Esophagus (tissue), 2 donors: ENCODE measurements at regions not wholly inside any gene's neighbourhood (a gene's known extent, or its start where the extent isn't known, plus 50 kb on each side); places are given as distances from the start of the nearest gene placed in this dataset.
"Not testable (repeated sequence)": the region's sequence is repeated elsewhere in the genome, so short reads cannot be mapped to it uniquely, and the experiment has no call there.

Experiments
- H3K27ac ChIP-seq, 2 donors: one replicate each; pipeline ENCODE4 v1.5.1; 2013; ENCODE audit warnings: low read depth in 2 of 2, mild to moderate bottlenecking in 2 of 2, inconsistent platforms in 1 of 2, low read length in 1 of 2, moderate library complexity in 1 of 2
- H3K27me3 ChIP-seq, 2 donors: one replicate each; pipeline ENCODE4 v1.6.1; 2013; ENCODE audit warnings: low read length in 2 of 2, control low read depth in 1 of 2, mild to moderate bottlenecking in 1 of 2; ENCODE audit not compliant: insufficient read depth in 2 of 2, control insufficient read depth in 1 of 2
- H3K36me3 ChIP-seq, 2 donors: one replicate each; pipeline ENCODE4 v1.6.1; 2013; ENCODE audit warnings: low read length in 1 of 2; ENCODE audit not compliant: control insufficient read depth in 2 of 2, insufficient read depth in 2 of 2
- H3K4me1 ChIP-seq, 2 donors: one replicate each; pipeline ENCODE4 v1.6.1; 2013; ENCODE audit warnings: low read length in 1 of 2; ENCODE audit not compliant: control insufficient read depth in 2 of 2, insufficient read depth in 2 of 2
- H3K4me3 ChIP-seq, 2 donors: one replicate each; pipeline ENCODE4 v1.5.1; 2013; ENCODE audit warnings: low read length in 2 of 2, mild to moderate bottlenecking in 2 of 2, low read depth in 1 of 2, moderate library complexity in 1 of 2
- H3K9me3 ChIP-seq, 2 donors: one replicate each; pipeline ENCODE4 v1.6.1; 2013; ENCODE audit warnings: mild to moderate bottlenecking in 2 of 2, low read depth in 1 of 2, low read length in 1 of 2, moderate library complexity in 1 of 2; ENCODE audit not compliant: control insufficient read depth in 2 of 2, insufficient read depth in 1 of 2
- WGBS, 2 donors: extraction: QIAGEN DNeasy Blood & Tissue Kit; methylation state at CpG; one replicate each; pipeline ENCODE4 v1.1.7; 2013; 5-methylcytosine and 5-hydroxymethylcytosine counted together
- donor health status: healthy with polysubstance abuse.
- donor health status: Bipolar disorder and iron deficiency.

DNA sequence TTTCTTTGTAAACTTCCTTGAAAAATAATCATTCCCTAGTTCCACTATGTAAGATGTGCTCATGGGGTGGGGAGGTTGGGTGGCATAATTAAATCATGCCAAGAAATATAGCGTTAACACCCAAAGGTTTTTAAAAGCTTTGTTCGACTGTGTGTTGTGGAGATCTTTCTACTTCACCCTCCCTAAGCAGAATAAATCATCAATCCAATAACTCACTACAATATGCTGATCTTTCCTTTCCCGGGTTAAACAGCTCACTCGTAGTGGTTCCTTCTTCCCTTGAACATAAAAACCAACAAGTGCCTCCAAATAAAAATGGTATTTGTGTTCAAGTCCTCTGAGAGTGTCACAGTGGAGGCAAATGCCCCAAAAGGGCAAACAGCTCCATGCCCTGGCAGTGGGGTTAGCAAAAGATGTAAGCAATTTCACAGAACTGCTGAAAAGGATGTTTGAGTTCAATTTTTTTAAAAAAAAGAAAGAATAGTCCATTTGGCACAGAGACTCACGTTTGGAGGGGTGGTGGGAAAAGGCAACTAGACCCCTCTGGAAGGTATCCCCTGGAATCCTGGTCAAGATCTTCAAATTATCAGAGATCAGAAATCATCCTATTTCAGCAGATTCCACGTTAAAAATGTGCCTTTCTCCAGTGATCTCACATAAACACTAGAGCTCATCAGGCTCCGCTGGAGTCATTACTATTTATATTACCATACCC is 99.1 kb downstream of the TFAP2A start:
- Histone ChIP-seq H3K27ac (peak overlapping the region; percentile 25 to 40), H3K4me3 (no peak overlapping the region), H3K27me3 (no peaks in the 10 kb centered on the region), H3K4me1 (peaks cover 0 to 6% of the 10 kb centered on the region in 2 donors), H3K36me3 (no peaks in the 10 kb centered on the region), H3K9me3 (peaks cover 1 to 3% of the 10 kb centered on the region in 2 donors)
- WGBS, 2 donors: 11 to 31% methylated on average over 7 of the region's 7 CpGs

DNA sequence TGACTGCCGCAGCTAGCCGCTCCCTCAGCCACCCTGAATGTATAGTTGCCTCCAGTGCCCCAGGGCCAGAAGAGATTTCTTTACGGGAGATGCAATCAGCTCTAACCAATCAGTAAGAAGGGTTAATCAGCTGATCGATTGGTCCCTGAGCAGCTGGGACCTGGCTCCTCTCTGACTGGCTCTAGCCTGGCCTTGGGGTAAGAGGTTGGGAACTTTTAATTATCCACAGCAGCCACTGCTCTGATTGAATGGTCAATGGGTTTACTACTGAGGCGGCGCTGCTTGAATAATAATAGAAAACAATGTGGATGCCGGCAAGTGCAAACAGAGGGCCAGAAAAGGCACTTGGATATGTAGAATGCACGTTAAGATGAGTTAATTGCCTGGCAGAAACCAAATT is 99.8 kb downstream of the TFAP2A start:
- H3K36me3 ChIP-seq: no peaks in the 10 kb centered on the region
- H3K9me3 ChIP-seq: peaks cover 1 to 3% of the 10 kb centered on the region in 2 donors
- peaks cover 0 to 6% of the 10 kb centered on the region in 2 donors for H3K4me1 ChIP-seq
- peak overlapping the region in 1 of 2 donors; percentile 10 for H3K27ac ChIP-seq
- no peaks in the 10 kb centered on the region for H3K27me3 ChIP-seq
- 51 to 54% methylated on average over 8 of the region's 8 CpGs for WGBS, 2 donors
- no peak overlapping the region for H3K4me3 ChIP-seq

DNA sequence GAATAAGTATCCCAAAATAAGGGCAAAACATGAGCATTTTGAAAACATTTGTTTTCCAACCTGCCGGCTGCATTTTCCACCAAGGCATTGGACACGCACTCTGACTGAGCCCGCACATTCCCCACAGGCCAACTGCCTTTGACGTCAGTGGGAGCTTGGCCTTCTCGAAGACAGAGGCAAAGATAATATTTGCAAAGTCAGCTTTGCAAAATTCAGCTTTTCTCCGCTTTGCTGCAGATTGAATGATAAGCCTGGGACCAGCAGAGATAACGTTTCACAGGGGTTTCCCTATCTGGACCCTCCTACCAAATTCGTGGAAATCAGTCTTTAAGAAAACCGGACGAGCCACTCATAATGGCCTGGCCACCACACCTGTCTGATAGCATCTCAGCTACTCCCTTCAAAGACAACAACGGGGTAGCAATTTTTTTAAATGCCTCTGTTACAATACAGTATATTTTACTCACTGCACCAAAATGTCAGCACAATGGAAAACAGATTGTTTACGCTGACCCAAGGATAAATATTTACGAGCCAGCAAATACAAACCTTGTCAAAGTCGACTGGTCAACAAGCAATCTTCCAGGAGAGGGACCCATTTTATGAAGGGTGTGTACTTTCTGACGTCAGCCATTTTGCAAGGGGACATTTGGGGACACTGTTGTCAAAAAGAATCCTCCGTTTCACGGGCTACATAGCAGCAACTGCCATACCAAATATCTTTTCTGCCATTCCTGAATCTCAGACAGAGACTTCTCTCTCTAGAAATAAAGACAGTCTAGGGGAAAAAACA is 100.5 kb downstream of the TFAP2A start:
- no peak overlapping the region for H3K4me3 ChIP-seq
- H3K27me3 ChIP-seq: no peaks in the 10 kb centered on the region
- H3K27ac ChIP-seq: no peak overlapping the region
- H3K4me1 ChIP-seq: peaks cover 0 to 6% of the 10 kb centered on the region in 2 donors
- peaks cover under 1 to 1% of the 10 kb centered on the region in 2 donors for H3K9me3 ChIP-seq
- H3K36me3 ChIP-seq: no peaks in the 10 kb centered on the region
- WGBS, 2 donors: 65 to 84% methylated on average over 17 of the region's 17 CpGs

DNA sequence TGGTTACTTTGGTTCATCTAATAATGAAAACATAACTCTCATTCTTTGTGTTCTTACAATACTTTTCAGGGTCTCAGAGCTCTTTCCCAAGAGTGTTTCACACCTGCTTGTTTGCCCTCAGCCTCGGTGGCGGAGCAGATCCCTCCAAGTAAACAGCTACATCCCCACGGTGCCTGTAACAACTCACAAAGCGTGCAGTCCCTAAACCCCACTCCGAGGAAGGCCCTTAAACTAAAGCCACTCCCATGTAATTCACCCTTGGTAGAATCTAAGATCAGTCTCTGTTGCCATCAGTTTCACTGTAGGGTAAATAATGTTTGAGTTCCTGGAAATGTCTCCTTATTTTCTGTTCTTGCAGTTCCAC is 101.1 kb downstream of the TFAP2A start:
- H3K27ac ChIP-seq: no peak overlapping the region
- WGBS, 2 donors: 66 to 85% methylated on average over 5 of the region's 5 CpGs
- H3K4me3 ChIP-seq: no peak overlapping the region

DNA sequence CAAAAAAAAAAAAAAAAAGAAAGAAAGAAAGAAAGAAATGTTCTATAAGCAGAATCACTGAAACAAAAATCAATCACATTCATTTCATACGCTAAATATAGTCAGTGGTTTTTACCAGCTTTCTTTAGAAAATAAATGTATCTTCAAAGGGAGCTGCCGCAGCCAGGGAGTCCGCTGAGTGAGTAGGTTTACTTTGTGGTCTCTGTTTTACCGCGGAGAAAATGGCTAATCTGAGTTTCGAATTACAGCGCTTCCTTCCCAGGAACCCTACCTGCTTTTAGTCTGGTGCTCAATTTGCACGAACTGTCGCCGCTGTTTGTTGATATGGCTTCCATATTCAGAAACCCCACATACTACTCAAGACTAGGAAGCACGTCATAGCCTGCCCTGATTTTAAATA is 102.4 kb downstream of the TFAP2A start:
- H3K4me1 ChIP-seq: peaks cover 0 to 6% of the 10 kb centered on the region in 2 donors
- 77 to 86% methylated on average over 11 of the region's 11 CpGs for WGBS, 2 donors

More for the DNA sequence above, 101.1 kb downstream of the TFAP2A start:
- no peaks in the 10 kb centered on the region for H3K9me3 ChIP-seq
- no peaks in the 10 kb centered on the region for H3K27me3 ChIP-seq
- peaks cover 0 to 6% of the 10 kb centered on the region in 2 donors for H3K4me1 ChIP-seq
- H3K36me3 ChIP-seq: no peaks in the 10 kb centered on the region

DNA sequence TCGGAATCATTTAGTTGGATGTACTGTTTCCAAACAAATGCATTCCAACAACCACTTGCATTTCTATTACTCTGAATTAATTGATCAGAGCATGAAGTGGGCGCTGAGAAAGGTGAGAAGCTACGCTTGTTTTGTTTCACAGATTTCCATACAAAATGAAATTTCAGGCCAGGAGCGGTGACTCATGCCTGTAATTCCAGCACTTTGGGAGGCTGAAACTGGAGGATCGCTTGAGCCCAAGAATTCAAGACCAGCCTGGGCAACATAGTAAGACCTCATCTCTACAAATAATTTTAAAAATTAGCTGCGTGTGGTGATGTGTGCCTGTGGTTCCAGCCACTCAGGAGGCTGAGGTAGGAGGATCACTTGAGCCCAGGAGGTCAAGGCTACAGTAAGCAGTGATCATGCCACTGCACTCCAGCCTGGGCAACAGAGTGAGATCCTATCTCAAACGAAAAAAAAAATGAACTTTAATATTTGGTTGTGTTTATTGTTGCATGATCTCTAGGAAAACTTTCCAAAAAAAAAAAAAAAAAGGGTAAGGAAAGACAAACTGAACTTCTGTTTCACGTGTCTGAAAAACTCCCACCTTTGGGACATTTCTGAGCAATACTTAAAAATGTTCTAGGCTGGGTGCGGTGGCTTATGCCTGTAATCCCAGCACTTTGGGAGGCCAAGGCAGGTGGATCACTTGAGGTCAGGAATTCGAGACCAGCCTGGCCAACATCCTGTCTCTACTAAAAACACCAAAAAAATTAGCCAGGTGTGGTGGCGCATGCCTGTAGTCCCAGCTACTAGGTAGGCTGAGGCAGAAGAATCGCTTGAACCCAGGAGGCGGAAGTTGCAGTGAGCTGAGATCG is 103.1 kb downstream of the TFAP2A start:
- not testable (repeated sequence) for H3K9me3 ChIP-seq, H3K36me3 ChIP-seq, H3K4me3 ChIP-seq, H3K4me1 ChIP-seq, H3K27me3 ChIP-seq, H3K27ac ChIP-seq
- WGBS, 2 donors: 87 to 88% methylated on average over 14 of the region's 14 CpGs

More for the DNA sequence above, 102.4 kb downstream of the TFAP2A start:
- no peaks in the 10 kb centered on the region for H3K27me3 ChIP-seq
- no peaks in the 10 kb centered on the region for H3K36me3 ChIP-seq
- no peak overlapping the region for H3K4me3 ChIP-seq
- H3K9me3 ChIP-seq: no peaks in the 10 kb centered on the region
- no peak overlapping the region for H3K27ac ChIP-seq

DNA sequence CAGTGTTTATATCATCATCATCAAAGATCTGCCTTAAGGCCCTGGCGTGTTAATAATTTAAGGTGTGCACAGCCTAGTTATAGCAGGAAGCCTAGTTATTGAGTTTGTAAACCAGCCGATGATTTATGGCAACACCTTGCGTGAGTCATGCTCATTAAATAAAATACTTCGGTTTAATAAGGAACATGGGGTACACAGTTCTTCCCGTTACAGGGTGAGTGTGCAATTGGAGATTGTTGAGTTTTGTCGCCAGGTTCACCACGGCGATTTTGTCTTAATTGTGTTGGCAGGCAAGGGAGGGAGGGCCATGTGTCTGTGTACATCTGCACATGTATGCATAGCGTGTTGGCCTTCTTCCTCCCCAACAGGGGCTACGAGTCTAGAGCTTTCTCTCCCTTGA is 104.0 kb downstream of the TFAP2A start:
- no peaks in the 10 kb centered on the region for H3K36me3 ChIP-seq
- WGBS, 2 donors: 47 to 53% methylated on average over 10 of the region's 10 CpGs
- peak overlapping the region in 1 of 2 donors; percentile 55 for H3K27ac ChIP-seq
- no peaks in the 10 kb centered on the region for H3K4me1 ChIP-seq
- no peaks in the 10 kb centered on the region for H3K9me3 ChIP-seq
- no peaks in the 10 kb centered on the region for H3K27me3 ChIP-seq
- no peak overlapping the region for H3K4me3 ChIP-seq

DNA sequence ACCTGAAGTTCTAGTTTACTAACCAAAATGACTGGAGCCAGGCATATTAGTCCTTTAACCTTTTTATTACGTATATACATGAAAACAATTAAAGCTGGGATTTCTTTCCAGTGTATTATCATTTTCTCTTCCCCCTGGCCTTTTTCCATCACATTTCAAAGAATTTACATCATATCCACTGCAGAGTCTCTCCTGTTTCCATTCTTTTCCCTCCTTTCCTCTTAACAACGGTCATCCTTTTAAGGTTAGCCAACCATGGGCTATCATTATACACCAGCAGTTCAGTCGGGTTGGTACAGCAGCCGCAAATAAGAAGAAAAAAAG is 104.6 kb downstream of the TFAP2A start:
- 36 to 53% methylated on average over 4 of the region's 4 CpGs for WGBS, 2 donors
- no peaks in the 10 kb centered on the region for H3K36me3 ChIP-seq
- H3K9me3 ChIP-seq: no peaks in the 10 kb centered on the region
- H3K27me3 ChIP-seq: no peaks in the 10 kb centered on the region
- H3K27ac ChIP-seq: no peak overlapping the region
- no peaks in the 10 kb centered on the region for H3K4me1 ChIP-seq
- H3K4me3 ChIP-seq: no peak overlapping the region

DNA sequence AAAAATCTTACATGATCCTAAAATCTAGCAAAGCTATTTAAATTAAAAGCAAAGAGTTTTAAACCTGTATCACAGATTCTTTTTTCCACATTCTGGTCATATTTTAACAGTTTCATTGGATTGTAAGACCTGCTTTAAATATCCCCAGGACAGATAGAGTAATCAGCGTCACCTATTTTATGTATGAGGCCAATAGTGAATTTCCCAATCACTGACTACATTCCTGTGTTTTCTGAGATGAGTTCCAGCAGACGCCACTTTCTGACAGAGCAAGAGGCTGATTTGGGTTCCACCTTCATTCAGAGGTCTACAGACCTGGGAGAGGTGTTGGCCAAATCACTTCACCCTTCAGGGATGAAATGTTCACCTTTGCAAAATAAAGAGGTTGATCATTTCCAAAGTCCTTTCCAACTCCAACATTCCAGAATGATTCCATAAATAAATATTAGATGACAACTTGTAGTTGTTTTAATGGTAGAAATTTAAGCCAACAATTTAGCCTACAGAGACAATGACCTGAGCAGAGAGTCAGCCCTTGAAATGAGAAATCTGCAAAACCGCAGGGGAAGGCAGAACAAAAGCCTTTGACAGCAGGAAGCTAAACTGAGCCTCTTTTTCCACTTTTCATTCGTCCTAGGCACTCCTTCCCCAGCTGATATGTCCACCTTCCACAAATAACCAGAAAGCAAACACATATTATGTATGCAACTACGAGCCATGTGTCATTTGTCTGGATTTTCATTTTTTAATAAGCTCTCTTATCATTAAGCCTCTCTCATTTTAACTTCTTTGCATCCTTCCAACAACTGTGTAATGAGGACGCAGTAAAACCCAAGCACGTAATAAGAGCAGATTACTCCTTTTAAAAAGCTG is 105.2 kb downstream of the TFAP2A start:
- no peaks in the 10 kb centered on the region for H3K4me1 ChIP-seq
- no peak overlapping the region for H3K27ac ChIP-seq
- no peaks in the 10 kb centered on the region for H3K27me3 ChIP-seq
- 54 to 62% methylated on average over 7 of the region's 7 CpGs for WGBS, 2 donors
- H3K9me3 ChIP-seq: no peaks in the 10 kb centered on the region
- no peaks in the 10 kb centered on the region for H3K36me3 ChIP-seq
- no peak overlapping the region for H3K4me3 ChIP-seq
